ENCODE measurements at regions not wholly inside any gene's neighbourhood (a gene's known extent, or its start where the extent isn't known, plus 50 kb on each side); places are given as distances from the start of the nearest gene placed in this dataset.

GRCh38 chr3:16104156-16104555 lies 70.3 kb upstream of the GALNT15 start:
- TF ChIP-seq POLR2A (IDR thresholded peaks at IDR 0.05; ENCODE audit: low read depth, low read length) (no peak), JUN (IDR thresholded peaks at IDR 0.05; ENCODE audit: borderline replicate concordance, insufficient read depth, insufficient read length, low read depth) (no peak), CTCF (IDR thresholded peaks at IDR 0.05; ENCODE audit: extremely low read depth in 1 of 2, insufficient read depth in 1 of 2, low read depth in 1 of 2, low read length in 2 of 2) (no peak), EZH2 (IDR thresholded peaks at IDR 0.05; ENCODE audit: borderline replicate concordance, low read depth, low read length, severe bottlenecking) (no peak), POLR2AphosphoS5 (IDR thresholded peaks at IDR 0.05; ENCODE audit: insufficient read depth, low read depth, low read length) (no peak), MYC (IDR thresholded peaks at IDR 0.05; ENCODE audit: low read depth, low read length) (no peak), MAX (IDR thresholded peaks at IDR 0.05; ENCODE audit: insufficient read depth, insufficient read length) (no peak), FOS (IDR thresholded peaks at IDR 0.05; ENCODE audit: borderline replicate concordance, insufficient read depth, low read length) (no peak), GATA2 (IDR thresholded peaks at IDR 0.05; ENCODE audit: insufficient read depth, insufficient read length, low read depth, low read length) (no peak)

Data from endothelial cell of umbilical vein (primary cell).